SH-SY5Y (cell line): ENCODE measurements at regions not wholly inside any gene's neighbourhood (a gene's known extent, or its start where the extent isn't known, plus 50 kb on each side); places are given as distances from the start of the nearest gene placed in this dataset.

Experiments used
- GATA2 ChIP-seq: IDR thresholded peaks from 2 replicates; pipeline ENCODE4 v1.6.1; 2011; ENCODE audit warnings: mild to moderate bottlenecking, low read depth, low read length
- GATA3 ChIP-seq: IDR thresholded peaks from 2 replicates; pipeline ENCODE4 v1.6.1; 2011; ENCODE audit warnings: low read depth, mild to moderate bottlenecking, low read length, moderate library complexity

DNA sequence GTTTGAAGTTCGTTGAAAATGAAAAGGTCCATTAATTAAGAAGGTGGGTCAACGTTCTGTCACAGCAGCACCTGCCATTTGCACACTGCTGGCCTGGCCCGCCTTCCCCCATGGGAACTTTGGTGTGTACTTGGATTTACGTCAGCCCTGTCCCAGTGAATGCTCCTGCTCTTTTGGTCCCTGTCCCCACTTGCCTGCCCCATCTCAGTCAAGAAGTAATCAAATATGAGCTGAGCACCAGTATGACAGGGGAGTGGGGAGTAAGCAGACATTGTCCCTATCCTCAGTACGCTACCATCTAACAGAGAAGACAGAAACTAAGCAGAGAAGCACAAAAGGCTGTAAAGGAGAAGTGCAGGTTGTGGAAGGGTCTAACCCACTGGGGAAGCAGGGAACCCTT, 65.1 kb downstream of the SLC4A3 start:
- TF ChIP-seq GATA2 (no peak), GATA3 (no peak)
